Endothelial cell of umbilical vein (primary cell): ENCODE measurements at regions not wholly inside any gene's neighbourhood (a gene's known extent, or its start where the extent isn't known, plus 50 kb on each side); places are given as distances from the start of the nearest gene placed in this dataset.

Source experiments
- BruUV-seq: library from RNA; stranded (reverse); fragments of 400-500 nt; replicated peaks from 2 replicates; lab custom pipeline; 2021; lab: Mats Ljungman, UMichigan
- CTCF ChIA-PET: fragments of 300-600, 350-600 bp; sonication (Branson Sonifier 250); formaldehyde crosslinking; loops from one replicate; lab custom pipeline; 2021; ENCODE audit warnings: antibody characterized with exemption, inconsistent platforms; lab: Charles Lee
- POLR2A ChIA-PET: fragments of 300-600, 350-600 bp; sonication (Branson Sonifier 250); formaldehyde crosslinking; loops from one replicate; lab custom pipeline; 2021; ENCODE audit warnings: antibody characterized with exemption, inconsistent platforms; lab: Charles Lee
- DNase-seq: peaks from one replicate; pipeline ENCODE4 v3.0.0-alpha.2; 2011; ENCODE audit warnings: low read depth, low spot score
- FAIRE-seq: peaks from 2 replicates; lab custom pipeline; 2011; peaks lifted over from hg19 to GRCh38; lab: Jason Lieb, UNC
- H2AFZ ChIP-seq: 2 replicates; pipeline ENCODE4 v1.6.0; 2012; ENCODE audit warnings: low read depth, low read length, control low read depth, inconsistent platforms
- H3K27ac ChIP-seq: 2 replicates; pipeline ENCODE4 v1.5.1; 2011; ENCODE audit warnings: low read depth, mild to moderate bottlenecking, control low read depth, low read length, moderate library complexity; ENCODE audit not compliant: insufficient read depth
- H3K27me3 ChIP-seq, 2 experiments: 2 replicates each; pipeline versions ENCODE4 v1.6.0 to v1.6.1; 2011; ENCODE audit warnings: low read length in 2 of 2, mixed read lengths in 1 of 2; ENCODE audit not compliant: control insufficient read depth in 2 of 2, insufficient read depth in 2 of 2
- H3K36me3 ChIP-seq, 2 experiments: 2 replicates in 1 of 2; 3 replicates in 1 of 2; pipeline ENCODE4 v1.5.1; 2011; ENCODE audit warnings: low read length in 2 of 2, mild to moderate bottlenecking in 1 of 2, moderate library complexity in 1 of 2; ENCODE audit not compliant: control insufficient read depth in 2 of 2, insufficient read depth in 2 of 2; ENCODE audit errors: extremely low read depth in 1 of 2
- H3K4me1 ChIP-seq: 3 replicates; pipeline ENCODE4 v1.5.1; 2011; ENCODE audit warnings: mild to moderate bottlenecking, low read length; ENCODE audit not compliant: control insufficient read depth, insufficient read depth; ENCODE audit errors: extremely low read depth
- H3K4me2 ChIP-seq: 2 replicates; pipeline ENCODE4 v1.6.1; 2011; ENCODE audit warnings: low read length, control low read depth, mixed read lengths; ENCODE audit not compliant: insufficient read depth
- H3K4me3 ChIP-seq, 3 experiments: fragments of 200-600 bp in 1 of 3; sonication (generic), shearing (Covaris generic) in 1 of 3; replicated peaks in 1 of 3; 2 replicates each; pipeline ENCODE4 v1.5.1; 2011 to 2016; ENCODE audit warnings: control low read depth in 3 of 3, low read length in 3 of 3, mild to moderate bottlenecking in 2 of 3, inconsistent platforms in 1 of 3, low read depth in 1 of 3, moderate library complexity in 1 of 3; ENCODE audit not compliant: insufficient read depth in 1 of 3
- H3K79me2 ChIP-seq: 2 replicates; pipeline ENCODE4 v1.6.0; 2012; ENCODE audit warnings: low read length, inconsistent platforms; ENCODE audit not compliant: control insufficient read depth, insufficient read depth
- H3K9ac ChIP-seq: replicated peaks from 2 replicates; pipeline ENCODE3; 2011; ENCODE audit warnings: low read length, control low read depth; ENCODE audit not compliant: insufficient read depth; ENCODE audit errors: extremely low read depth
- H3K9me1 ChIP-seq: replicated peaks from 3 replicates; pipeline ENCODE4 v1.6.0; 2011; ENCODE audit warnings: mild to moderate bottlenecking, low read length; ENCODE audit not compliant: control insufficient read depth, insufficient read depth; ENCODE audit errors: extremely low read depth
- H3K9me3 ChIP-seq: replicated peaks from 2 replicates; pipeline ENCODE4 v1.5.1; 2012; ENCODE audit warnings: low read length, inconsistent platforms; ENCODE audit not compliant: control insufficient read depth, insufficient read depth
- H4K20me1 ChIP-seq: replicated peaks from 2 replicates; pipeline ENCODE3; 2011; ENCODE audit warnings: mild to moderate bottlenecking, low read length; ENCODE audit not compliant: control insufficient read depth, insufficient read depth; ENCODE audit errors: extremely low read depth
- EZH2 ChIP-seq: IDR thresholded peaks from 2 replicates; pipeline ENCODE4 v1.6.1; 2012; ENCODE audit warnings: borderline replicate concordance, low read depth, mild to moderate bottlenecking, moderate library complexity, low read length, inconsistent platforms; ENCODE audit not compliant: severe bottlenecking
- FOS ChIP-seq: IDR thresholded peaks from 2 replicates; pipeline ENCODE4 v1.6.1; 2011; ENCODE audit warnings: mild to moderate bottlenecking, low read length, moderate library complexity, borderline replicate concordance; ENCODE audit not compliant: insufficient read depth
- GATA2 ChIP-seq: IDR thresholded peaks from 2 replicates; pipeline ENCODE4 v1.7.0; 2011; ENCODE audit warnings: low read depth, mild to moderate bottlenecking, moderate library complexity, mixed read lengths, low read length; ENCODE audit not compliant: insufficient read length, insufficient read depth
- JUN ChIP-seq: IDR thresholded peaks from 2 replicates; pipeline ENCODE4 v1.6.1; 2011; ENCODE audit warnings: borderline replicate concordance, low read depth; ENCODE audit not compliant: insufficient read length, insufficient read depth
- MAX ChIP-seq: IDR thresholded peaks from 2 replicates; pipeline ENCODE4 v1.6.1; 2011; ENCODE audit not compliant: insufficient read depth, insufficient read length
- MYC ChIP-seq: IDR thresholded peaks from one replicate; pipeline ENCODE4 v1.6.1; 2011; ENCODE audit warnings: mild to moderate bottlenecking, low read depth, low read length
- POLR2A ChIP-seq: IDR thresholded peaks from 2 replicates; pipeline ENCODE4 v1.6.1; 2012; ENCODE audit warnings: low read depth, mild to moderate bottlenecking, control low read depth, low read length
- POLR2AphosphoS5 ChIP-seq: IDR thresholded peaks from 2 replicates; pipeline ENCODE4 v1.6.1; 2012; ENCODE audit warnings: low read depth, mild to moderate bottlenecking, control low read depth, low read length, moderate library complexity; ENCODE audit not compliant: insufficient read depth
- dilution Hi-C: fragments of 300-500 bp; cut with MboI; formaldehyde crosslinking; loops from one replicate; pipeline ENCODE4 v1.15.0; 2019; ENCODE audit warnings: low sequenced_read_pairs; ENCODE audit not compliant: extremely low pct_ligation_motif_present
- intact Hi-C: fragments of 100-400 bp; cut with micrococcal nuclease; formaldehyde crosslinking; loops from one replicate; pipeline ENCODE4 v1.10.0; 2022
- TF ChIP-seq, protein P1 (sequence below), 2 donors: IDR thresholded peaks; 1 replicate in 1 of 2; 2 replicates in 1 of 2; pipeline ENCODE4 v1.5.1; 2011; ENCODE audit warnings: low read length in 2 of 2, mild to moderate bottlenecking in 2 of 2, moderate library complexity in 2 of 2, control low read depth in 1 of 2, inconsistent platforms in 1 of 2, low read depth in 1 of 2; ENCODE audit not compliant: insufficient read depth in 1 of 2; ENCODE audit errors: extremely low read depth in 1 of 2

- Histone ChIP-seq H3K79me2 (no peaks in the 10 kb centered on the region), H3K9me1 (no peaks in the 10 kb centered on the region), H3K9ac (no peak overlapping the region), H3K4me2 (no peak overlapping the region), H3K27me3 (no peaks in the 10 kb centered on the region), H3K27ac (no peak overlapping the region), H2AFZ (no peak overlapping the region), H4K20me1 (no peaks in the 10 kb centered on the region), H3K36me3 (no peaks in the 10 kb centered on the region), H3K4me3 (no peak overlapping the region), H3K9me3 (no peaks in the 10 kb centered on the region), H3K4me1 (peaks cover 2% of the 10 kb centered on the region)
- dilution Hi-C loops (no loop called here), intact Hi-C loops (no loop called here)
- BruUV-seq, result no TSS peak
- FAIRE-seq (no peak), DNase-seq (no peak)
- POLR2A ChIA-PET, result no interaction called here
- CTCF ChIA-PET, result no interaction called here
- TF ChIP-seq, protein P1, sequence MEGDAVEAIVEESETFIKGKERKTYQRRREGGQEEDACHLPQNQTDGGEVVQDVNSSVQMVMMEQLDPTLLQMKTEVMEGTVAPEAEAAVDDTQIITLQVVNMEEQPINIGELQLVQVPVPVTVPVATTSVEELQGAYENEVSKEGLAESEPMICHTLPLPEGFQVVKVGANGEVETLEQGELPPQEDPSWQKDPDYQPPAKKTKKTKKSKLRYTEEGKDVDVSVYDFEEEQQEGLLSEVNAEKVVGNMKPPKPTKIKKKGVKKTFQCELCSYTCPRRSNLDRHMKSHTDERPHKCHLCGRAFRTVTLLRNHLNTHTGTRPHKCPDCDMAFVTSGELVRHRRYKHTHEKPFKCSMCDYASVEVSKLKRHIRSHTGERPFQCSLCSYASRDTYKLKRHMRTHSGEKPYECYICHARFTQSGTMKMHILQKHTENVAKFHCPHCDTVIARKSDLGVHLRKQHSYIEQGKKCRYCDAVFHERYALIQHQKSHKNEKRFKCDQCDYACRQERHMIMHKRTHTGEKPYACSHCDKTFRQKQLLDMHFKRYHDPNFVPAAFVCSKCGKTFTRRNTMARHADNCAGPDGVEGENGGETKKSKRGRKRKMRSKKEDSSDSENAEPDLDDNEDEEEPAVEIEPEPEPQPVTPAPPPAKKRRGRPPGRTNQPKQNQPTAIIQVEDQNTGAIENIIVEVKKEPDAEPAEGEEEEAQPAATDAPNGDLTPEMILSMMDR (IDR thresholded peaks at IDR 0.05; ENCODE audit: extremely low read depth in 1 of 2, insufficient read depth in 1 of 2, low read depth in 1 of 2, low read length in 2 of 2), result no peak
- TF ChIP-seq POLR2A (no peak), GATA2 (no peak), POLR2AphosphoS5 (no peak)
Measured at GRCh38 chr3:28923994-28924393, 356.9 kb upstream of the RBMS3 start.

- BruUV-seq, result no TSS peak
- H3K79me2 ChIP-seq, result no peaks in the 10 kb centered on the region
- TF ChIP-seq JUN (no peak), MYC (no peak), GATA2 (no peak), POLR2A (no peak), EZH2 (no peak), POLR2AphosphoS5 (no peak), MAX (no peak), FOS (no peak)
- TF ChIP-seq, protein P1 (IDR thresholded peaks at IDR 0.05; ENCODE audit: extremely low read depth in 1 of 2, insufficient read depth in 1 of 2, low read depth in 1 of 2, low read length in 2 of 2), result no peak
- DNase-seq (no peak), FAIRE-seq (no peak)
- H3K36me3 ChIP-seq, result no peaks in the 10 kb centered on the region
- no peak overlapping the region for H3K4me2 ChIP-seq
- POLR2A ChIA-PET, result no interaction called here
- H2AFZ ChIP-seq, result peak overlapping the region; percentile 59
- H3K27ac ChIP-seq, result no peak overlapping the region
- H3K27me3 ChIP-seq, result no peaks in the 10 kb centered on the region
- dilution Hi-C loops, result no loop called here
- CTCF ChIA-PET, result no interaction called here
- no peaks in the 10 kb centered on the region for H3K9me1 ChIP-seq
- H3K4me3 ChIP-seq, result no peak overlapping the region
- H4K20me1 ChIP-seq, result no peaks in the 10 kb centered on the region
- peaks cover 2% of the 10 kb centered on the region for H3K4me1 ChIP-seq
- intact Hi-C loops, result no loop called here
- H3K9ac ChIP-seq, result no peak overlapping the region
- no peaks in the 10 kb centered on the region for H3K9me3 ChIP-seq
Measured at GRCh38 chr3:28924744-28925360, 356.0 kb upstream of the RBMS3 start.
